Endothelial cell of umbilical vein (primary cell): ENCODE measurements at regions not wholly inside any gene's neighbourhood (a gene's known extent, or its start where the extent isn't known, plus 50 kb on each side); places are given as distances from the start of the nearest gene placed in this dataset.

Experiments
- BruUV-seq: library from RNA; stranded (reverse); fragments of 400-500 nt; replicated peaks from 2 replicates; lab custom pipeline; 2021; lab: Mats Ljungman, UMichigan
- CTCF ChIA-PET: fragments of 300-600, 350-600 bp; sonication (Branson Sonifier 250); formaldehyde crosslinking; loops from one replicate; lab custom pipeline; 2021; ENCODE audit warnings: antibody characterized with exemption, inconsistent platforms; lab: Charles Lee
- POLR2A ChIA-PET: fragments of 300-600, 350-600 bp; sonication (Branson Sonifier 250); formaldehyde crosslinking; loops from one replicate; lab custom pipeline; 2021; ENCODE audit warnings: antibody characterized with exemption, inconsistent platforms; lab: Charles Lee
- DNase-seq: peaks from one replicate; pipeline ENCODE4 v3.0.0-alpha.2; 2011; ENCODE audit warnings: low read depth, low spot score
- FAIRE-seq: peaks from 2 replicates; lab custom pipeline; 2011; peaks lifted over from hg19 to GRCh38; lab: Jason Lieb, UNC
- H2AFZ ChIP-seq: 2 replicates; pipeline ENCODE4 v1.6.0; 2012; ENCODE audit warnings: low read depth, low read length, control low read depth, inconsistent platforms
- H3K27ac ChIP-seq: 2 replicates; pipeline ENCODE4 v1.5.1; 2011; ENCODE audit warnings: low read depth, mild to moderate bottlenecking, control low read depth, low read length, moderate library complexity; ENCODE audit not compliant: insufficient read depth
- H3K27me3 ChIP-seq, 2 experiments: 2 replicates each; pipeline versions ENCODE4 v1.6.0 to v1.6.1; 2011; ENCODE audit warnings: low read length in 2 of 2, mixed read lengths in 1 of 2; ENCODE audit not compliant: control insufficient read depth in 2 of 2, insufficient read depth in 2 of 2
- H3K36me3 ChIP-seq, 2 experiments: 2 replicates in 1 of 2; 3 replicates in 1 of 2; pipeline ENCODE4 v1.5.1; 2011; ENCODE audit warnings: low read length in 2 of 2, mild to moderate bottlenecking in 1 of 2, moderate library complexity in 1 of 2; ENCODE audit not compliant: control insufficient read depth in 2 of 2, insufficient read depth in 2 of 2; ENCODE audit errors: extremely low read depth in 1 of 2
- H3K4me1 ChIP-seq: 3 replicates; pipeline ENCODE4 v1.5.1; 2011; ENCODE audit warnings: mild to moderate bottlenecking, low read length; ENCODE audit not compliant: control insufficient read depth, insufficient read depth; ENCODE audit errors: extremely low read depth
- H3K4me2 ChIP-seq: 2 replicates; pipeline ENCODE4 v1.6.1; 2011; ENCODE audit warnings: low read length, control low read depth, mixed read lengths; ENCODE audit not compliant: insufficient read depth
- H3K4me3 ChIP-seq, 3 experiments: fragments of 200-600 bp in 1 of 3; sonication (generic), shearing (Covaris generic) in 1 of 3; replicated peaks in 1 of 3; 2 replicates each; pipeline ENCODE4 v1.5.1; 2011 to 2016; ENCODE audit warnings: control low read depth in 3 of 3, low read length in 3 of 3, mild to moderate bottlenecking in 2 of 3, inconsistent platforms in 1 of 3, low read depth in 1 of 3, moderate library complexity in 1 of 3; ENCODE audit not compliant: insufficient read depth in 1 of 3
- H3K79me2 ChIP-seq: 2 replicates; pipeline ENCODE4 v1.6.0; 2012; ENCODE audit warnings: low read length, inconsistent platforms; ENCODE audit not compliant: control insufficient read depth, insufficient read depth
- H3K9ac ChIP-seq: replicated peaks from 2 replicates; pipeline ENCODE3; 2011; ENCODE audit warnings: low read length, control low read depth; ENCODE audit not compliant: insufficient read depth; ENCODE audit errors: extremely low read depth
- H3K9me1 ChIP-seq: replicated peaks from 3 replicates; pipeline ENCODE4 v1.6.0; 2011; ENCODE audit warnings: mild to moderate bottlenecking, low read length; ENCODE audit not compliant: control insufficient read depth, insufficient read depth; ENCODE audit errors: extremely low read depth
- H3K9me3 ChIP-seq: replicated peaks from 2 replicates; pipeline ENCODE4 v1.5.1; 2012; ENCODE audit warnings: low read length, inconsistent platforms; ENCODE audit not compliant: control insufficient read depth, insufficient read depth
- H4K20me1 ChIP-seq: replicated peaks from 2 replicates; pipeline ENCODE3; 2011; ENCODE audit warnings: mild to moderate bottlenecking, low read length; ENCODE audit not compliant: control insufficient read depth, insufficient read depth; ENCODE audit errors: extremely low read depth
- FOS ChIP-seq: IDR thresholded peaks from 2 replicates; pipeline ENCODE4 v1.6.1; 2011; ENCODE audit warnings: mild to moderate bottlenecking, low read length, moderate library complexity, borderline replicate concordance; ENCODE audit not compliant: insufficient read depth
- MAX ChIP-seq: IDR thresholded peaks from 2 replicates; pipeline ENCODE4 v1.6.1; 2011; ENCODE audit not compliant: insufficient read depth, insufficient read length
- MYC ChIP-seq: IDR thresholded peaks from one replicate; pipeline ENCODE4 v1.6.1; 2011; ENCODE audit warnings: mild to moderate bottlenecking, low read depth, low read length
- POLR2AphosphoS5 ChIP-seq: IDR thresholded peaks from 2 replicates; pipeline ENCODE4 v1.6.1; 2012; ENCODE audit warnings: low read depth, mild to moderate bottlenecking, control low read depth, low read length, moderate library complexity; ENCODE audit not compliant: insufficient read depth
- dilution Hi-C: fragments of 300-500 bp; cut with MboI; formaldehyde crosslinking; loops from one replicate; pipeline ENCODE4 v1.15.0; 2019; ENCODE audit warnings: low sequenced_read_pairs; ENCODE audit not compliant: extremely low pct_ligation_motif_present
- intact Hi-C: fragments of 100-400 bp; cut with micrococcal nuclease; formaldehyde crosslinking; loops from one replicate; pipeline ENCODE4 v1.10.0; 2022
- TF ChIP-seq, protein P1 (sequence below), 2 donors: IDR thresholded peaks; 1 replicate in 1 of 2; 2 replicates in 1 of 2; pipeline ENCODE4 v1.5.1; 2011; ENCODE audit warnings: low read length in 2 of 2, mild to moderate bottlenecking in 2 of 2, moderate library complexity in 2 of 2, control low read depth in 1 of 2, inconsistent platforms in 1 of 2, low read depth in 1 of 2; ENCODE audit not compliant: insufficient read depth in 1 of 2; ENCODE audit errors: extremely low read depth in 1 of 2

GRCh38 chr2:188693111-188693510 is 281.1 kb upstream of the COL3A1 start:
- dilution Hi-C loops (no loop called here), intact Hi-C loops (no loop called here)
- Histone ChIP-seq H3K4me1 (no peaks in the 10 kb centered on the region), H3K79me2 (no peaks in the 10 kb centered on the region), H3K9me3 (no peaks in the 10 kb centered on the region), H2AFZ (no peak overlapping the region), H4K20me1 (no peaks in the 10 kb centered on the region), H3K4me3 (no peak overlapping the region), H3K9me1 (no peaks in the 10 kb centered on the region), H3K4me2 (no peak overlapping the region), H3K27me3 (no peaks in the 10 kb centered on the region), H3K9ac (no peak overlapping the region), H3K27ac (no peak overlapping the region), H3K36me3 (no peaks in the 10 kb centered on the region)
- CTCF ChIA-PET: interaction anchor here (0.8 kb wide), 1 partner anchor 11 kb away, joined by 3 read pairs; no protein-coding TSS in a partner anchor
- DNase-seq (no peak), FAIRE-seq (no peak)
- BruUV-seq: no TSS peak
- TF ChIP-seq FOS (no peak), POLR2AphosphoS5 (no peak), MAX (no peak)
- TF ChIP-seq, protein P1, sequence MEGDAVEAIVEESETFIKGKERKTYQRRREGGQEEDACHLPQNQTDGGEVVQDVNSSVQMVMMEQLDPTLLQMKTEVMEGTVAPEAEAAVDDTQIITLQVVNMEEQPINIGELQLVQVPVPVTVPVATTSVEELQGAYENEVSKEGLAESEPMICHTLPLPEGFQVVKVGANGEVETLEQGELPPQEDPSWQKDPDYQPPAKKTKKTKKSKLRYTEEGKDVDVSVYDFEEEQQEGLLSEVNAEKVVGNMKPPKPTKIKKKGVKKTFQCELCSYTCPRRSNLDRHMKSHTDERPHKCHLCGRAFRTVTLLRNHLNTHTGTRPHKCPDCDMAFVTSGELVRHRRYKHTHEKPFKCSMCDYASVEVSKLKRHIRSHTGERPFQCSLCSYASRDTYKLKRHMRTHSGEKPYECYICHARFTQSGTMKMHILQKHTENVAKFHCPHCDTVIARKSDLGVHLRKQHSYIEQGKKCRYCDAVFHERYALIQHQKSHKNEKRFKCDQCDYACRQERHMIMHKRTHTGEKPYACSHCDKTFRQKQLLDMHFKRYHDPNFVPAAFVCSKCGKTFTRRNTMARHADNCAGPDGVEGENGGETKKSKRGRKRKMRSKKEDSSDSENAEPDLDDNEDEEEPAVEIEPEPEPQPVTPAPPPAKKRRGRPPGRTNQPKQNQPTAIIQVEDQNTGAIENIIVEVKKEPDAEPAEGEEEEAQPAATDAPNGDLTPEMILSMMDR (IDR thresholded peaks at IDR 0.05; ENCODE audit: extremely low read depth in 1 of 2, insufficient read depth in 1 of 2, low read depth in 1 of 2, low read length in 2 of 2): no peak
- POLR2A ChIA-PET: no interaction called here

- BruUV-seq: no TSS peak
- Histone ChIP-seq H3K4me2 (no peak overlapping the region), H3K27ac (no peak overlapping the region), H3K4me3 (no peak overlapping the region), H3K79me2 (no peaks in the 10 kb centered on the region), H3K9me1 (no peaks in the 10 kb centered on the region), H3K27me3 (no peaks in the 10 kb centered on the region), H3K9ac (no peak overlapping the region), H3K4me1 (no peaks in the 10 kb centered on the region), H3K9me3 (no peaks in the 10 kb centered on the region), H2AFZ (no peak overlapping the region), H4K20me1 (no peaks in the 10 kb centered on the region), H3K36me3 (no peaks in the 10 kb centered on the region)
- TF ChIP-seq MAX: no peak
- TF ChIP-seq MYC: no peak
- TF ChIP-seq, protein P1 (IDR thresholded peaks at IDR 0.05; ENCODE audit: extremely low read depth in 1 of 2, insufficient read depth in 1 of 2, low read depth in 1 of 2, low read length in 2 of 2): no peak
- dilution Hi-C loops: no loop called here
- ChIA-PET POLR2A (no interaction called here), CTCF (no interaction called here)
- intact Hi-C loops: no loop called here
- FAIRE-seq (no peak), DNase-seq (no peak)
These were observed 280.4 kb upstream of the COL3A1 start for GRCh38 chr2:188693771-188694170.
